HG03565 (cell line): ENCODE measurements at regions not wholly inside any gene's neighbourhood (a gene's known extent, or its start where the extent isn't known, plus 50 kb on each side); places are given as distances from the start of the nearest gene placed in this dataset.

Source experiments
- ATAC-seq: cut with Tn5 transposase; IDR thresholded peaks from one replicate; pipeline ENCODE4 v1.9.1; 2021; ENCODE audit warnings: mild to moderate bottlenecking, moderate library complexity; ENCODE audit not compliant: unreplicated experiment

- ATAC-seq: no peak
Observed at GRCh38 chr17:68749349-68750207, 148.4 kb upstream of the FAM20A start.

GRCh38 chr17:68748381-68748780, 147.2 kb upstream of the FAM20A start:
- ATAC-seq: no peak

- no peak for ATAC-seq
Observed at GRCh38 chr17:68740555-68741447, 139.6 kb upstream of the FAM20A start.

- no peak for ATAC-seq
Observed at GRCh38 chr17:68737761-68738443, 136.7 kb upstream of the FAM20A start.

GRCh38 chr17:68734931-68735330, 133.8 kb upstream of the FAM20A start:
- ATAC-seq: no peak

- ATAC-seq: no peak
Observed at GRCh38 chr17:68734187-68734900, 133.2 kb upstream of the FAM20A start.

GRCh38 chr17:68733241-68734176, 132.3 kb upstream of the FAM20A start:
- ATAC-seq: no peak

- no peak for ATAC-seq
Observed at GRCh38 chr17:68732301-68732749, 131.2 kb upstream of the FAM20A start.

GRCh38 chr17:68731465-68731864, 130.3 kb upstream of the FAM20A start:
- ATAC-seq: no peak

GRCh38 chr17:68719431-68719830, 118.3 kb upstream of the FAM20A start:
- ATAC-seq: no peak

- no peak for ATAC-seq
Observed at GRCh38 chr17:68718926-68719325, 117.8 kb upstream of the FAM20A start.

- ATAC-seq: no peak
Observed at GRCh38 chr17:68718465-68718864, 117.3 kb upstream of the FAM20A start.

- ATAC-seq: no peak
Observed at GRCh38 chr17:68714676-68715075, 113.5 kb upstream of the FAM20A start.

GRCh38 chr17:68711858-68712257, 110.7 kb upstream of the FAM20A start:
- ATAC-seq: no peak

GRCh38 chr17:68710976-68711375, 109.8 kb upstream of the FAM20A start:
- no peak for ATAC-seq

GRCh38 chr17:68710035-68710780, 109.0 kb upstream of the FAM20A start:
- no peak for ATAC-seq

GRCh38 chr17:68709461-68709860, 108.3 kb upstream of the FAM20A start:
- no peak for ATAC-seq

- no peak for ATAC-seq
Observed at GRCh38 chr17:68707031-68707430, 105.9 kb upstream of the FAM20A start.
